VCaP (cell line): ENCODE measurements at regions not wholly inside any gene's neighbourhood (a gene's known extent, or its start where the extent isn't known, plus 50 kb on each side); places are given as distances from the start of the nearest gene placed in this dataset.

Experiments used
- H3K27ac ChIP-seq: fragments of 450-650 bp; 2 replicates; pipeline ENCODE4 v1.5.1; 2017
- CTCF ChIP-seq: fragments of 450-650 bp; conservative IDR thresholded peaks from 2 replicates; pipeline ENCODE4 v1.5.1; 2017; ENCODE audit warnings: mild to moderate bottlenecking, moderate library complexity

DNA sequence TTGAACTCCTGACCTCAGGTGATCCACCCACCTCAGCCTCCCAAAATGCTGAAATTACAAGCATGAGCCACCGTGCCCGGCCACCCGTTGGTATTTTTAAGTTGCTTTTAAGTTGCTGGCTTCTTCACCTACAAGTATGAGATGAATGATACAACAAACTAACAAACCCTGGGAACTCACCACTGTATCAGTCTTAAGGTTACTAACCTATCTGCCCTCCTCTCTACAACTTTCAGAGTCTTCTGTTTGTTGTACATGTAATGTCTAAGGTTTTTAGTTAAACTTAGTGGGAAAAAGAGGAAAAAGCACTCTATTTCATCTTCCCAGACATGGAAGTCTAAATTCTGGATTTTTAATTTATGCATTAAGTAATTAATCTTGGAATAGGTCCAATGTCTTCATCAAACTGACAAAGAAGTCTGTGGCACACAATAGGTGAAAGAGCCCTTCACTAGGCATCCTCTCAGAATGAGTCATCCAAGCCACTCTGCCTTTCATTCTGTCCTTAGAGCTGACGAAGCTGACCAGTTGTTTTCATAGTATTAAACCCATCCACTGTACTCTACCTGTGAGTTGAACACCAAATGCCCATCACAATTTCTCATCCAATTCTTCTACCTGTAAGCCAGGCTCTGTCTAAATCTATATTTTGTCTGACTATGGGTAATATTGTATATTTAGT lies 936.1 kb downstream of the TUSC7 start:
- TF ChIP-seq CTCF: no peak
- no peak overlapping the region for H3K27ac ChIP-seq

GRCh38 chr3:117647435-117647834 lies 937.9 kb downstream of the TUSC7 start:
- TF ChIP-seq CTCF: no peak
- H3K27ac ChIP-seq: no peak overlapping the region

DNA sequence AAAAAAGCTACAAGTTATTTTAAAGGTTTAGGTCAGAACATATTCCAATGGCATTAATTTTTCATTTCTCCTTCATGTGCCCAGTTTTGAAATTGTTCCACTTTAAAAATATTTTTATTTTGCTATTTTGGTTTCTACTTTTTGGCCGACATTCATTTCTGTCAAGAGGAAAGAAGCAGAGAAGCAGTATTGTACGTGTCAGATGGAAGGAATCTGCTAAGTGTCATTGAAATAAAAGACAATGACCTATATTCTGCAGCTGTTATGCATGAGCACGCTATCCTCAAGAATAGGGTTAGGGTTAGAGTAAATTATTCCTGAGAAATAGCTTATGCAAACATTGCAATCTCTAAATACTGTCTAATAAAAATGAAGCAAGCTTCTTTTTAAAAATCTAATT lies 941.7 kb downstream of the TUSC7 start:
- TF ChIP-seq CTCF: no peak
- no peak overlapping the region for H3K27ac ChIP-seq

GRCh38 chr3:117656391-117656790 lies 946.8 kb downstream of the TUSC7 start:
- H3K27ac ChIP-seq: no peak overlapping the region
- no peak for TF ChIP-seq CTCF

DNA sequence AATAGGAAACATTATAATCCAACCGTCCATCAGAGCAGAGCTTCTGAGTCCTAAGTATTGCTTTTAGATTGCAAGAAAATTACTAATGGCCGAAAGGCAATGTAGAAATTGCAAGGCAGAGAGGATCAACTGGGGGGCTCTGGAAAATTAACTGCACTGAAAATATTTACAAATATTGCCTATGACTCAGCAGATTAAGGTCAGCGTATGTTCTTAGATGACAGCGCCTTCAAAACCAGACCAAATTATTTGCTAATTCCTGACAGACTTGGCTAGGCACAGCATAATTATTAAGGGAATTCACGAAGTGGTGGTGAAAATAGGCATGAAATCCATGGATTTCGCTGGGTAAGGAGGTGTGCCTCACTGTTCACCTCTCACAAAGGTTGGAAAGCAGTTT lies 947.7 kb downstream of the TUSC7 start:
- no peak for TF ChIP-seq CTCF
- H3K27ac ChIP-seq: no peak overlapping the region

- no peak for TF ChIP-seq CTCF
- H3K27ac ChIP-seq: no peak overlapping the region
Measured at GRCh38 chr3:117660941-117661817, 951.6 kb downstream of the TUSC7 start.

DNA sequence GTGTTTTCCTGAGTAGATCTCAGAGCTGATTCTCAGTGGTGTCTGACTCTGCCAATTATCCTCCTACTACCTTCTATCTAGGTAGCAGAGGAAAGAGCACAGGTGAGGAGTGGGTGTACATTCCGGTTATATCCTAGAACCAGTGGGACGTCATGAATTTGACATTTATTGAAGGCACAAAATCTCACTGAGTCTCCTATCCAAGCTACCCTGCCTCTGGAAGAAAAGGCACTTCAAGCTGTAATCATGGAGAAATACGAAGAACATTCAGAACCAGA lies 952.2 kb downstream of the TUSC7 start:
- no peak for TF ChIP-seq CTCF
- H3K27ac ChIP-seq: no peak overlapping the region
